Hepatocyte (in vitro differentiated cells): ENCODE measurements at regions not wholly inside any gene's neighbourhood (a gene's known extent, or its start where the extent isn't known, plus 50 kb on each side); places are given as distances from the start of the nearest gene placed in this dataset.

Experiments
- EZH2phosphoT487 ChIP-seq: fragments of 200-600 bp; sonication (generic); IDR thresholded peaks from one replicate; pipeline ENCODE4 v1.6.1; 2018; ENCODE audit warnings: antibody characterized with exemption, mild to moderate bottlenecking, low read depth, moderate library complexity; ENCODE audit not compliant: unreplicated experiment, severe bottlenecking
- TF ChIP-seq, protein P1 (sequence below): fragments of 200-600 bp; sonication (generic); IDR thresholded peaks from 2 replicates; pipeline ENCODE4 v1.5.1; 2016; ENCODE audit warnings: antibody characterized with exemption, mild to moderate bottlenecking; ENCODE audit not compliant: poor library complexity

DNA sequence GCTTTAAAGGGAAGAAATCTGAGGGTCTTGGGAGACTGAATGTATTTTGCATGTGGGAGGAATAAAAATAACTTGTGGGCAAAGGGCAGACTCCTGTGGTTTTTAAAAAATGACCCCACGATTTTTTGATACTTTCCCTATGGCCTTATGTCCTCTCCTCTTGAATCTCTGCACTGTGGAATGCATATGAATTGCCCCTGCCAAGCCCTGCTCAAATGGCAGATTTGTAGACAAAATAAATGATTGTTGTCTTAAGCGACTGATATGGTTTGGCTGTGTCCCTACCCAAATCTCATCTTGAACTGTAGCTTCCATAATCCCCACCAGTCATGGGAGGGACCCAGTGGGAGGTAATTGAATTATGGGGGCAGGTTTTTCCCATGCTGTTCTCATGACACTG, 223.8 kb downstream of the DACT1 start:
- TF ChIP-seq, protein P1, sequence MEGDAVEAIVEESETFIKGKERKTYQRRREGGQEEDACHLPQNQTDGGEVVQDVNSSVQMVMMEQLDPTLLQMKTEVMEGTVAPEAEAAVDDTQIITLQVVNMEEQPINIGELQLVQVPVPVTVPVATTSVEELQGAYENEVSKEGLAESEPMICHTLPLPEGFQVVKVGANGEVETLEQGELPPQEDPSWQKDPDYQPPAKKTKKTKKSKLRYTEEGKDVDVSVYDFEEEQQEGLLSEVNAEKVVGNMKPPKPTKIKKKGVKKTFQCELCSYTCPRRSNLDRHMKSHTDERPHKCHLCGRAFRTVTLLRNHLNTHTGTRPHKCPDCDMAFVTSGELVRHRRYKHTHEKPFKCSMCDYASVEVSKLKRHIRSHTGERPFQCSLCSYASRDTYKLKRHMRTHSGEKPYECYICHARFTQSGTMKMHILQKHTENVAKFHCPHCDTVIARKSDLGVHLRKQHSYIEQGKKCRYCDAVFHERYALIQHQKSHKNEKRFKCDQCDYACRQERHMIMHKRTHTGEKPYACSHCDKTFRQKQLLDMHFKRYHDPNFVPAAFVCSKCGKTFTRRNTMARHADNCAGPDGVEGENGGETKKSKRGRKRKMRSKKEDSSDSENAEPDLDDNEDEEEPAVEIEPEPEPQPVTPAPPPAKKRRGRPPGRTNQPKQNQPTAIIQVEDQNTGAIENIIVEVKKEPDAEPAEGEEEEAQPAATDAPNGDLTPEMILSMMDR: no peak
- no peak for TF ChIP-seq EZH2phosphoT487
